ENCODE measurements at regions not wholly inside any gene's neighbourhood (a gene's known extent, or its start where the extent isn't known, plus 50 kb on each side); places are given as distances from the start of the nearest gene placed in this dataset.

DNA sequence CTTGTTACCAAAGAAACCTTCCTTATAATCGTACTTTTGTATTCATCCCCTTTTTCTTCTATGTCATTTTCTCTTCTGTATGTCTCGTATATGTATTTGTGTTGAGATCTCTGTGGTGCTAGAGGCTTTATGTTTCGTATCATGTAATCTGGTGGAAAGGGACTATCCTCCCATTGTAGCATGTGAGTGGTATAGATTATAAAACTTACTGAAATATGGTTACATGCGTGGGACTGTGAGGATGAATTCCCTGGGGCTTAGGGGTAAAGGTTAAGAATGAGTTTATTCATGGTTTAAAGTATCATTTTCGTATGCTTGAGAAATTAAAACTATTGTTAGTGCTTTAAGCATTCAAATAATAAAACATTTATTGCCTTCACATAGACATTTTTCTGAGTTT lies 141.9 kb downstream of the ANKRD7 start:
- H3K4me3 ChIP-seq (ENCODE audit: control insufficient read depth in 2 of 3, extremely low read depth in 1 of 3, insufficient read depth in 2 of 3, low read depth in 1 of 3, low read length in 3 of 3): no peak overlapping the region
- H3K9me3 ChIP-seq (ENCODE audit: control insufficient read depth, low read depth, low read length): no peaks in the 10 kb centered on the region
- H3K4me1 ChIP-seq (ENCODE audit: control insufficient read depth, extremely low read depth, insufficient read depth, low read length): no peaks in the 10 kb centered on the region
- DNase-seq (ENCODE audit: low read depth, low spot score) (no peak), FAIRE-seq (no peak)
- no peaks in the 10 kb centered on the region for H3K27me3 ChIP-seq (ENCODE audit: control insufficient read depth, extremely low read depth, insufficient read depth, low read length)
- no peaks in the 10 kb centered on the region for H3K36me3 ChIP-seq (ENCODE audit: control insufficient read depth in 2 of 2, extremely low read depth in 1 of 2, insufficient read depth in 2 of 2, low read length in 2 of 2)
- no peak overlapping the region for H3K9ac ChIP-seq (ENCODE audit: control insufficient read depth, extremely low read depth, insufficient read depth, low read length)
- no peak overlapping the region for H3K4me2 ChIP-seq (ENCODE audit: control insufficient read depth, extremely low read depth, insufficient read depth, low read depth, low read length)
- dilution Hi-C loops (cut with MboI; ENCODE audit: extremely low pct_ligation_motif_present, low sequenced_read_pairs): no loop called here
- no peaks in the 10 kb centered on the region for H4K20me1 ChIP-seq (ENCODE audit: control insufficient read depth, extremely low read depth, insufficient read depth, low read length)
- no peaks in the 10 kb centered on the region for H3K79me2 ChIP-seq (ENCODE audit: control insufficient read depth, insufficient read depth, low read length)
- no peak overlapping the region for H2AFZ ChIP-seq (ENCODE audit: control insufficient read depth, low read length)
- TF ChIP-seq, protein P1, sequence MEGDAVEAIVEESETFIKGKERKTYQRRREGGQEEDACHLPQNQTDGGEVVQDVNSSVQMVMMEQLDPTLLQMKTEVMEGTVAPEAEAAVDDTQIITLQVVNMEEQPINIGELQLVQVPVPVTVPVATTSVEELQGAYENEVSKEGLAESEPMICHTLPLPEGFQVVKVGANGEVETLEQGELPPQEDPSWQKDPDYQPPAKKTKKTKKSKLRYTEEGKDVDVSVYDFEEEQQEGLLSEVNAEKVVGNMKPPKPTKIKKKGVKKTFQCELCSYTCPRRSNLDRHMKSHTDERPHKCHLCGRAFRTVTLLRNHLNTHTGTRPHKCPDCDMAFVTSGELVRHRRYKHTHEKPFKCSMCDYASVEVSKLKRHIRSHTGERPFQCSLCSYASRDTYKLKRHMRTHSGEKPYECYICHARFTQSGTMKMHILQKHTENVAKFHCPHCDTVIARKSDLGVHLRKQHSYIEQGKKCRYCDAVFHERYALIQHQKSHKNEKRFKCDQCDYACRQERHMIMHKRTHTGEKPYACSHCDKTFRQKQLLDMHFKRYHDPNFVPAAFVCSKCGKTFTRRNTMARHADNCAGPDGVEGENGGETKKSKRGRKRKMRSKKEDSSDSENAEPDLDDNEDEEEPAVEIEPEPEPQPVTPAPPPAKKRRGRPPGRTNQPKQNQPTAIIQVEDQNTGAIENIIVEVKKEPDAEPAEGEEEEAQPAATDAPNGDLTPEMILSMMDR (optimal IDR thresholded peaks at IDR 0.05 in 1 of 3, IDR thresholded peaks at IDR 0.05 in 1 of 3, conservative IDR thresholded peaks at IDR 0.05 in 1 of 3; ENCODE audit: extremely low read depth in 1 of 3, insufficient read depth in 2 of 3, low read length in 3 of 3): no peak
- TF ChIP-seq EZH2 (IDR thresholded peaks at IDR 0.05; ENCODE audit: low read length): no peak
- no peaks in the 10 kb centered on the region for H3K9me1 ChIP-seq (ENCODE audit: control insufficient read depth, extremely low read depth, insufficient read depth, low read length)
- H3K27ac ChIP-seq (ENCODE audit: control insufficient read depth, insufficient read depth, low read length): no peak overlapping the region

- TF ChIP-seq, protein P1 (optimal IDR thresholded peaks at IDR 0.05 in 1 of 3, IDR thresholded peaks at IDR 0.05 in 1 of 3, conservative IDR thresholded peaks at IDR 0.05 in 1 of 3; ENCODE audit: extremely low read depth in 1 of 3, insufficient read depth in 2 of 3, low read length in 3 of 3): no peak
- TF ChIP-seq EZH2 (IDR thresholded peaks at IDR 0.05; ENCODE audit: low read length): no peak
- DNase-seq (ENCODE audit: low read depth, low spot score) (no peak), FAIRE-seq (no peak)
- no peaks in the 10 kb centered on the region for H3K9me3 ChIP-seq (ENCODE audit: control insufficient read depth, low read depth, low read length)
- no peaks in the 10 kb centered on the region for H3K9me1 ChIP-seq (ENCODE audit: control insufficient read depth, extremely low read depth, insufficient read depth, low read length)
- H3K4me2 ChIP-seq (ENCODE audit: control insufficient read depth, extremely low read depth, insufficient read depth, low read depth, low read length): no peak overlapping the region
- dilution Hi-C loops (cut with MboI; ENCODE audit: extremely low pct_ligation_motif_present, low sequenced_read_pairs): no loop called here
- no peak overlapping the region for H2AFZ ChIP-seq (ENCODE audit: control insufficient read depth, low read length)
- H3K9ac ChIP-seq (ENCODE audit: control insufficient read depth, extremely low read depth, insufficient read depth, low read length): no peak overlapping the region
- no peak overlapping the region for H3K4me3 ChIP-seq (ENCODE audit: control insufficient read depth in 2 of 3, extremely low read depth in 1 of 3, insufficient read depth in 2 of 3, low read depth in 1 of 3, low read length in 3 of 3)
- H3K4me1 ChIP-seq (ENCODE audit: control insufficient read depth, extremely low read depth, insufficient read depth, low read length): no peaks in the 10 kb centered on the region
- no peak overlapping the region for H3K27ac ChIP-seq (ENCODE audit: control insufficient read depth, insufficient read depth, low read length)
- H3K36me3 ChIP-seq (ENCODE audit: control insufficient read depth in 2 of 2, extremely low read depth in 1 of 2, insufficient read depth in 2 of 2, low read length in 2 of 2): no peaks in the 10 kb centered on the region
- no peaks in the 10 kb centered on the region for H3K27me3 ChIP-seq (ENCODE audit: control insufficient read depth, extremely low read depth, insufficient read depth, low read length)
- H3K79me2 ChIP-seq (ENCODE audit: control insufficient read depth, insufficient read depth, low read length): no peaks in the 10 kb centered on the region
- no peaks in the 10 kb centered on the region for H4K20me1 ChIP-seq (ENCODE audit: control insufficient read depth, extremely low read depth, insufficient read depth, low read length)
These were observed 144.5 kb downstream of the ANKRD7 start for GRCh38 chr7:118368958-118369357.

Data from keratinocyte (primary cell).